HCT116 (cell line): ENCODE measurements at regions not wholly inside any gene's neighbourhood (a gene's known extent, or its start where the extent isn't known, plus 50 kb on each side); places are given as distances from the start of the nearest gene placed in this dataset.

ENCODE experiments used
- CEBPB ChIP-seq: IDR thresholded peaks from 2 replicates; pipeline ENCODE4 v1.6.1; 2012; ENCODE audit warnings: low read depth
- CTCF ChIP-seq, 3 experiments: fragments of 200-600 bp in 1 of 3; sonication (generic) in 1 of 3; IDR thresholded peaks in 2 of 3; conservative IDR thresholded peaks in 1 of 3; 2 replicates each; pipeline ENCODE4 v1.5.1; 2012 to 2017; ENCODE audit warnings: low read depth in 2 of 3, low read length in 2 of 3, antibody characterized with exemption in 1 of 3, borderline replicate concordance in 1 of 3, control low read depth in 1 of 3, mild to moderate bottlenecking in 1 of 3, mixed read lengths in 1 of 3, mixed run types in 1 of 3, moderate library complexity in 1 of 3; ENCODE audit not compliant: insufficient read depth in 1 of 3
- EZH2 ChIP-seq: fragments of 200-600 bp; sonication (generic); IDR thresholded peaks from 2 replicates; pipeline ENCODE4 v1.6.1; 2017; ENCODE audit warnings: antibody characterized with exemption, mixed run types
- SP1 ChIP-seq: IDR thresholded peaks from 2 replicates; pipeline ENCODE4 v1.6.1; 2012; ENCODE audit warnings: low read depth
- ZNF274 ChIP-seq: fragments of 200-500 bp; sonication (Bioruptor generic); IDR thresholded peaks from 2 replicates; pipeline ENCODE4 v1.6.1; 2014; ENCODE audit warnings: mild to moderate bottlenecking, low read depth, low read length, inconsistent platforms
- TF ChIP-seq, protein P1 (sequence below): IDR thresholded peaks from 2 replicates; pipeline ENCODE4 v1.6.1; 2012; ENCODE audit warnings: low read depth

DNA sequence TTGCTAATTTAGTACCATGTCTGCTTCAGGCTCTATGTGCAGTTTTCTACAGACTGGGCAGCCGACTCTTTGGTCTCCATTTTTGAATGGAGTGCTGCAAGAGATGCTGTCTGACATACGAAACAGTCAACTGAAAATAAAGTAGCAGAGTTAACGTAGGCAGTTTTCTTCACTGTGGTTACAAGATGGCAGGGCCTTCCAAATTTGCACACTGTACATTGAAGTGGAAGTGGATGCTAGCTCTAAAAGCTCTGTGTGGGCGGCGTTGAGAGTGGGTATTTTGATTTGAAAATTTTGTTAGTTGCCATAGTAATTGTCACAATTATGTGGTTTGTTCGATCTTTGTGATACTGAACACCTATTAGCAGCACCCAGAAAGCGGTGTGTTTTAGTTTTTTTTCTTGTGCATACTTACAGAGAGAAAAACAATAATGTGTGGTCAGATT is 154.9 kb upstream of the ATP2B1 start:
- no peak for TF ChIP-seq SP1
- no peak for TF ChIP-seq CTCF (IDR thresholded peaks at IDR 0.05 in 2 of 3, conservative IDR thresholded peaks at IDR 0.05 in 1 of 3; ENCODE audit: borderline replicate concordance in 1 of 3, insufficient read depth in 1 of 3, low read depth in 2 of 3, low read length in 2 of 3)
- TF ChIP-seq ZNF274: no peak
- TF ChIP-seq, protein P1, sequence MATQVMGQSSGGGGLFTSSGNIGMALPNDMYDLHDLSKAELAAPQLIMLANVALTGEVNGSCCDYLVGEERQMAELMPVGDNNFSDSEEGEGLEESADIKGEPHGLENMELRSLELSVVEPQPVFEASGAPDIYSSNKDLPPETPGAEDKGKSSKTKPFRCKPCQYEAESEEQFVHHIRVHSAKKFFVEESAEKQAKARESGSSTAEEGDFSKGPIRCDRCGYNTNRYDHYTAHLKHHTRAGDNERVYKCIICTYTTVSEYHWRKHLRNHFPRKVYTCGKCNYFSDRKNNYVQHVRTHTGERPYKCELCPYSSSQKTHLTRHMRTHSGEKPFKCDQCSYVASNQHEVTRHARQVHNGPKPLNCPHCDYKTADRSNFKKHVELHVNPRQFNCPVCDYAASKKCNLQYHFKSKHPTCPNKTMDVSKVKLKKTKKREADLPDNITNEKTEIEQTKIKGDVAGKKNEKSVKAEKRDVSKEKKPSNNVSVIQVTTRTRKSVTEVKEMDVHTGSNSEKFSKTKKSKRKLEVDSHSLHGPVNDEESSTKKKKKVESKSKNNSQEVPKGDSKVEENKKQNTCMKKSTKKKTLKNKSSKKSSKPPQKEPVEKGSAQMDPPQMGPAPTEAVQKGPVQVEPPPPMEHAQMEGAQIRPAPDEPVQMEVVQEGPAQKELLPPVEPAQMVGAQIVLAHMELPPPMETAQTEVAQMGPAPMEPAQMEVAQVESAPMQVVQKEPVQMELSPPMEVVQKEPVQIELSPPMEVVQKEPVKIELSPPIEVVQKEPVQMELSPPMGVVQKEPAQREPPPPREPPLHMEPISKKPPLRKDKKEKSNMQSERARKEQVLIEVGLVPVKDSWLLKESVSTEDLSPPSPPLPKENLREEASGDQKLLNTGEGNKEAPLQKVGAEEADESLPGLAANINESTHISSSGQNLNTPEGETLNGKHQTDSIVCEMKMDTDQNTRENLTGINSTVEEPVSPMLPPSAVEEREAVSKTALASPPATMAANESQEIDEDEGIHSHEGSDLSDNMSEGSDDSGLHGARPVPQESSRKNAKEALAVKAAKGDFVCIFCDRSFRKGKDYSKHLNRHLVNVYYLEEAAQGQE: no peak
- TF ChIP-seq EZH2: no peak
- TF ChIP-seq CEBPB: no peak
